Fibroblast of mammary gland (primary cell): ENCODE measurements at regions not wholly inside any gene's neighbourhood (a gene's known extent, or its start where the extent isn't known, plus 50 kb on each side); places are given as distances from the start of the nearest gene placed in this dataset.

ENCODE experiments used
- DNase-seq: peaks from one replicate; pipeline ENCODE4 v3.0.0-alpha.2; 2010; ENCODE audit warnings: low read depth
- H3K4me3 ChIP-seq: 2 replicates; pipeline ENCODE4 v1.5.1; 2011; ENCODE audit warnings: low read depth, mild to moderate bottlenecking, low read length, moderate library complexity; ENCODE audit not compliant: control insufficient read depth
- TF ChIP-seq, protein P1 (sequence below): conservative IDR thresholded peaks from 2 replicates; pipeline ENCODE4 v1.5.1; 2011; ENCODE audit warnings: low read depth, low read length, inconsistent platforms; ENCODE audit not compliant: control insufficient read depth, insufficient read depth

DNA sequence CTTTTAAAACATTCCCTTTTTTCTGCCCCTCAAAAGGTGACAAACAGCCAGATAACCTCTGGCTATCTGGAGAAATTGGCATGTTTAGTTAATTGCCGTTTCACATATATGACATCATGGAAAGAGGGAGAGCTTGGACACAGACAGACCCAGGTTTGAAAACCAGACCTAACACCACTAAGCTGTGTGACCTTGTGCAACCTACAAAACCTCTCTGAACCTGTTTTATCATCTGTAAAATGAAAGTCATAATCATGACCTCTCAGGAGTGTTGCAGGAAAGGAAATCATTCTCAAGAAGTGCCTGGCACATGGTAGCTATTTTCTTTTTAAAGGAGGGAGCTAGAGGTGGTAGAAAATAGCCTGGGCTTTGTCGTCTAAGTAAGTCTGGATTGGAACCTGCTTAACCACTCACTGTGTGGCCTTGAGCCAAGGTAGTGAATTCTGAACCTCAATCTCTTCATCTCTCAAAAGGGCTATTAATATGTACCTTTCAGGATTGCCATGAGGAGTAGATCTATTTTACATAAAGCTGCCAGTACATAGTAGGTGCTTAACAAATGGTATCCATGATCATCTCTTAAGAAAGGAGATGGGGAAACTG, 363.5 kb downstream of the BCOR start:
- H3K4me3 ChIP-seq: no peak overlapping the region
- DNase-seq: no peak
- TF ChIP-seq, protein P1, sequence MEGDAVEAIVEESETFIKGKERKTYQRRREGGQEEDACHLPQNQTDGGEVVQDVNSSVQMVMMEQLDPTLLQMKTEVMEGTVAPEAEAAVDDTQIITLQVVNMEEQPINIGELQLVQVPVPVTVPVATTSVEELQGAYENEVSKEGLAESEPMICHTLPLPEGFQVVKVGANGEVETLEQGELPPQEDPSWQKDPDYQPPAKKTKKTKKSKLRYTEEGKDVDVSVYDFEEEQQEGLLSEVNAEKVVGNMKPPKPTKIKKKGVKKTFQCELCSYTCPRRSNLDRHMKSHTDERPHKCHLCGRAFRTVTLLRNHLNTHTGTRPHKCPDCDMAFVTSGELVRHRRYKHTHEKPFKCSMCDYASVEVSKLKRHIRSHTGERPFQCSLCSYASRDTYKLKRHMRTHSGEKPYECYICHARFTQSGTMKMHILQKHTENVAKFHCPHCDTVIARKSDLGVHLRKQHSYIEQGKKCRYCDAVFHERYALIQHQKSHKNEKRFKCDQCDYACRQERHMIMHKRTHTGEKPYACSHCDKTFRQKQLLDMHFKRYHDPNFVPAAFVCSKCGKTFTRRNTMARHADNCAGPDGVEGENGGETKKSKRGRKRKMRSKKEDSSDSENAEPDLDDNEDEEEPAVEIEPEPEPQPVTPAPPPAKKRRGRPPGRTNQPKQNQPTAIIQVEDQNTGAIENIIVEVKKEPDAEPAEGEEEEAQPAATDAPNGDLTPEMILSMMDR: no peak

DNA sequence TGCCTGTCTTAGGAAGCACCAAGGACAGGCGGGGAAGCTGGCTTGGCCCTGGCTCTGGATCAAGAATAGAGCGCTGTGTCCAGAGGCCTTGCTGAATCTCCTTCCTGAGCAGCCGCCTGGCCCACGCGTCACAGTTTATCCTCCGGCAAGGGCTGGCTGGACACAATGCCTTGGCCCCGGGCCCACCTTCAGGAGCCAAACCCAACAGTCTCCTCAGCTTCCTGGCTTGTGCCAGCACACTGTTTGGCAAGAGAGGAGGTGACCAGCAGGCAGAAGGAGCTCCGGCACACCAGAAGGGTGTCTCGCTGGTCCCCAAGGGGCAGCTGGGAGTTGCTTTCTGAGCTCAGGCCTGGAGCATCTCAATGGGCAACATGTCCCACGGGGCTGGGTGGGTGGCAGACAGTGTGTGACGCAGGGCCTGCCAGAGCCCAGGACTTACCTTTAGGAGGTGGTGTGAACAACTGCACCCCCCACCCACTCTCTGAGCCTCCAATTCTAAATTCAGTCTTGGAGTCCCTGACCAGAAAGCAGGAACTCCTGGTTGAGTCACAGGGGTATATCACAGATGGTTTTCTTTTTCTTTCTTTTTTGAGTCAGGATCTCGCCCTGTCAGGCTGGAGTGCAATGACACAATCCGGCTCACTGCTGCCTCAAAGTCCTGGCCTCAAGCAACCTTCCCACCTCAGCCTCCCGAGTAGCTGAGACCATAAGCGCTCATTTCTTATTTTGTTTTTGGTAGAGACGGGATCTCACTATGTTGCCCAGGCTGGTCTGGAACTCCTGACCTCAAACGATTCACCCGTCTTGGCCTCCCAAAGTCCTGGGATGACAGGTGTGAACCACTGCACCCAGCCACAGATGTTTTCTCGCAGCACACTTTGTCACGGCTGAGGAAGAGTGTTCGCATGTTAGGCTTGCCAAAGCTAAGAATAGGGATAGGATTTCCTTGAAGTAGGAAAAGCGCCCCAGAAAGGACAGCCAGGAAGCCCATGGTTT, 361.2 kb downstream of the BCOR start:
- H3K4me3 ChIP-seq: no peak overlapping the region
- TF ChIP-seq, protein P1: no peak
- peak; percentile 84 for DNase-seq

DNA sequence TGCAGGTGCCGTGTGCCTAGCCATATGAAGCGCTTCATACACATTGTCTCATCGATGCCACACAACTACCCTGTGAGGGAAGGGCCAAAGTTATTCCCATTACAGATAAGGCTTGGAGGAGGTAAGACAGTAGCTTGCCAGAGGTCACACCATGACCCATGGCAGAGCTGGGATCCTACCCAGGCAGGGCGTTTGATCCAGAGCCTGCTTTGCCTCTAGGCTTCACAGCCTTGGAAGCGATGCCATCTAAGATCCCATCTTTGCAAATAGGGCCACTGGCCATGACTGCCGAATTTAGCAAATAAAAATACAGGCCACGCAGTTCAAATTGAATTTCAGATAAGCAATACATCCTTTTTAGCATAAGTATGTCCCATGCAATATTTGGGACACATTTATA, 358.2 kb downstream of the BCOR start:
- DNase-seq: no peak
- H3K4me3 ChIP-seq: no peak overlapping the region
- TF ChIP-seq, protein P1: no peak

DNA sequence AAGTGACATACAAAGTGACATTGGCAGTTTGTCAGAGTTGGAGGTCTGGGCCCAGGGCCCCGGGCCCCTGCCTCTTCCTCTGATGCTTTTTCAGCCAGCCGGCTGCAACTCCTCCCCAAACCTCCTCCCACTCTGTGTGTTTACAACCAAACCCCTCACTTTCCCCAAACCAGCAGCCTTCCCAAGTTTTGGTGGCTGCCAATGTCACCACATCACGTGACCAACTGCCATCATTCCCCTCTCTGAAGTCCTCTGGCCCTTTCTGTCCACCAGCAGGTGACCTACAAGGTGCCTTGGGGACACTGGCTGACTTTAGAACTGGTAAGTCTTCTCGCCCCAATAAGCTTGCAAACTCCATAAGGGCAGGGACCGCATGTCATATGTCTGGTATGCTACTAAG, 357.7 kb downstream of the BCOR start:
- DNase-seq: no peak
- TF ChIP-seq, protein P1: no peak
- H3K4me3 ChIP-seq: no peak overlapping the region

DNA sequence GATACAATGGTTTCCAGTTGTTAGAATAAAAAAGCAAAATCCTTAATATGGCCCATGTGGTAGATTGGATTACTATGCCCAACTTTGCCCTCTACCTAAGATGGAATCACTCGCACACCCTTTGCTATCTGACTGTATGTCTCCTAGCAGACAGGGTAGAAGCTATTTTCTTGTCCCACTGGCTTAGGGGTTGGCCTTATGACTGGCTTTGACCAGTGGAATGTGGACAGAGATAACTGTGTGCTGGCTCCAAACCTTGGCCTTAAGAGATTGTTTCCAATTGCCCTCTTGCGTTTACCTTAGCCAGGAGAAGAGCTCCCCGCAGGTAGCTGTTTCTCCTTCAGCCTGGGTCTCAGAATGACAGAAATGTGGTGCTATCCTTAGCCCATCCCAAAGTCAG, 355.9 kb downstream of the BCOR start:
- TF ChIP-seq, protein P1: no peak
- DNase-seq: no peak
- no peak overlapping the region for H3K4me3 ChIP-seq

DNA sequence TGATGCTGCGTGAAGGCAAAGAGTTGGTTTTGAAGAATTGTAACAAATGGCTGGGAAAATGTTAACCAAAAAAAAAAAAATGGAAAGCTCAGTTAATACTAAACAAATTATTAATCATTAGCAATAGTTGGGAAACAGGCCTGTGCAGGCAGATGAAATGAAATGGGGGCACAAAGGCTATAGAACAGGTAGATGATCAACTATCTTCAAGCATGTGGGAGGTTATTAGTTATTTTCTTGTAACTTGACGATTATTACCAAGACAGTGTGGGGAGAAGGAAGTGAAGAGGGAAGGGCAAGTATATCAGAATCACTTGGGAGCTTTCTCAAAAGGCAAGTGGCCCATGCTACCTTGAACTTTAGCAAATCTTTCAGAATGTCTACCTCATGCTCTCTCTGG, 351.9 kb downstream of the BCOR start:
- TF ChIP-seq, protein P1: no peak

DNA sequence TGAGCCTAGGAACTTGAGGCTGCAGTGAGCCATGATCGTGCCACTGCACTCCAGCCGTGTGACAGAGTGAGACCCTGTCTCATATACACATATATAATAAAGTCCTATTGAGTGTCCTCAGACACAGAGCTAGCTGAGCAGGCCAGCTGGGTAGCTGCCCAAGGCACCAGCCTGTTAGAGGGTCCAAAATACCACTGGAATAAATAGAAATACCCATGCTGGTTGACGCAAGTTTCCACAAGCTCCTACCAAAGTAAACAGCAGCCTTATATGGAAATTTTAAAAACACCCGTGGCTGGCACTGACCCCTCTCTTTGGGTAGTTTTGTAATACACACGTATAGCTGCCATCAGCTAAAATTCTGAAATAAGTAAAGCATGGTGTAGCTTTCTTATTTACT, 348.6 kb downstream of the BCOR start:
- no peak for DNase-seq
- TF ChIP-seq, protein P1: no peak
- H3K4me3 ChIP-seq: no peak overlapping the region

More for the DNA sequence above, 351.9 kb downstream of the BCOR start:
- no peak overlapping the region for H3K4me3 ChIP-seq
- no peak for DNase-seq
